Liver (tissue), 8 donors: ENCODE measurements at regions not wholly inside any gene's neighbourhood (a gene's known extent, or its start where the extent isn't known, plus 50 kb on each side); places are given as distances from the start of the nearest gene placed in this dataset.

Source experiments
- DNase-seq: peaks from one replicate; pipeline ENCODE4 v3.0.0-alpha.2; 2017; ENCODE audit warnings: low spot score
- H3K27ac ChIP-seq, 2 donors: one replicate each; pipeline ENCODE4 v1.7.0; 2013; ENCODE audit warnings: inconsistent platforms in 2 of 2, low read length in 2 of 2, control low read depth in 1 of 2, low read depth in 1 of 2, mild to moderate bottlenecking in 1 of 2
- H3K27me3 ChIP-seq, 4 donors: one replicate each; pipeline versions ENCODE4 v1.6.1 to v1.7.0; 2013; ENCODE audit warnings: low read length in 3 of 4, inconsistent platforms in 1 of 4, mild to moderate bottlenecking in 1 of 4, moderate library complexity in 1 of 4; ENCODE audit not compliant: control insufficient read depth in 4 of 4, insufficient read depth in 4 of 4
- H3K36me3 ChIP-seq, 4 donors: one replicate each; pipeline versions ENCODE4 v1.6.1 to v1.7.0; 2013; ENCODE audit warnings: low read length in 3 of 4, mild to moderate bottlenecking in 3 of 4, low read depth in 1 of 4, moderate library complexity in 1 of 4; ENCODE audit not compliant: control insufficient read depth in 4 of 4, insufficient read depth in 3 of 4
- H3K4me1 ChIP-seq, 4 donors: one replicate each; pipeline versions ENCODE4 v1.6.1 to v1.7.0; 2013; ENCODE audit warnings: low read length in 3 of 4, mild to moderate bottlenecking in 3 of 4, moderate library complexity in 1 of 4; ENCODE audit not compliant: control insufficient read depth in 4 of 4, insufficient read depth in 4 of 4
- H3K4me3 ChIP-seq, 3 donors: one replicate each; pipeline versions ENCODE4 v1.6.1 to v1.7.0; 2013; ENCODE audit warnings: low read length in 3 of 3, control low read depth in 1 of 3, low read depth in 1 of 3, mild to moderate bottlenecking in 1 of 3
- H3K9ac ChIP-seq, 2 donors: one replicate each; pipeline ENCODE4 v1.7.0; 2013; ENCODE audit warnings: low read length in 2 of 2, mild to moderate bottlenecking in 2 of 2, moderate library complexity in 2 of 2, control low read depth in 1 of 2, low read depth in 1 of 2
- H3K9me3 ChIP-seq, 4 donors: one replicate each; pipeline versions ENCODE4 v1.6.1 to v1.7.0; 2013; ENCODE audit warnings: low read length in 3 of 4; ENCODE audit not compliant: control insufficient read depth in 4 of 4
- EGR1 ChIP-seq, 2 donors: IDR thresholded peaks; 2 replicates each; pipeline ENCODE4 v1.6.1; 2016 to 2018; ENCODE audit warnings: antibody characterized with exemption in 2 of 2, low read depth in 2 of 2
- FOXA1 ChIP-seq: IDR thresholded peaks from 2 replicates; pipeline ENCODE4 v1.6.1; 2016; ENCODE audit warnings: antibody characterized with exemption
- FOXA2 ChIP-seq: IDR thresholded peaks from 2 replicates; pipeline ENCODE4 v1.6.1; 2016; ENCODE audit warnings: antibody characterized with exemption
- GABPA ChIP-seq, 2 donors: IDR thresholded peaks in 1 of 2; conservative IDR thresholded peaks in 1 of 2; 2 replicates each; pipeline ENCODE4 v1.6.1; 2016; ENCODE audit warnings: antibody characterized with exemption in 2 of 2, mild to moderate bottlenecking in 1 of 2, moderate library complexity in 1 of 2
- HNF4A ChIP-seq, 2 donors: conservative IDR thresholded peaks; 2 replicates each; pipeline ENCODE4 v1.6.1; 2016; ENCODE audit warnings: antibody characterized with exemption in 2 of 2, mild to moderate bottlenecking in 2 of 2
- HNF4G ChIP-seq: IDR thresholded peaks from 2 replicates; pipeline ENCODE4 v1.6.1; 2016; ENCODE audit warnings: antibody characterized with exemption
- JUND ChIP-seq, 2 donors: IDR thresholded peaks; 2 replicates each; pipeline ENCODE4 v1.6.1; 2016; ENCODE audit warnings: antibody characterized with exemption in 2 of 2
- NR2F2 ChIP-seq: IDR thresholded peaks from 2 replicates; pipeline ENCODE4 v1.6.1; 2016; ENCODE audit warnings: antibody characterized with exemption
- RAD21 ChIP-seq, 2 donors: IDR thresholded peaks; 2 replicates each; pipeline ENCODE4 v1.6.1; 2016; ENCODE audit warnings: antibody characterized with exemption in 2 of 2, mild to moderate bottlenecking in 2 of 2
- RXRA ChIP-seq, 2 donors: IDR thresholded peaks; 2 replicates each; pipeline ENCODE4 v1.6.1; 2017 to 2018; ENCODE audit warnings: antibody characterized with exemption in 2 of 2, mild to moderate bottlenecking in 1 of 2
- SP1 ChIP-seq: IDR thresholded peaks from 2 replicates; pipeline ENCODE4 v1.6.1; 2018; ENCODE audit warnings: antibody characterized with exemption, mild to moderate bottlenecking
- TAF1 ChIP-seq: conservative IDR thresholded peaks from 2 replicates; pipeline ENCODE4 v1.6.1; 2016; ENCODE audit warnings: antibody characterized with exemption, mild to moderate bottlenecking
- YY1 ChIP-seq: IDR thresholded peaks from 2 replicates; pipeline ENCODE4 v1.6.1; 2016; ENCODE audit warnings: antibody characterized with exemption, mild to moderate bottlenecking
- ZBTB33 ChIP-seq: IDR thresholded peaks from 2 replicates; pipeline ENCODE4 v1.6.1; 2016; ENCODE audit warnings: antibody characterized with exemption
- WGBS: extraction: QIAGEN DNeasy Blood & Tissue Kit; methylation state at CpG from one replicate; pipeline ENCODE4 v1.1.7; 2013; 5-methylcytosine and 5-hydroxymethylcytosine counted together
- TF ChIP-seq, protein P1 (sequence below): fragments of 150-350 bp; IDR thresholded peaks from 2 replicates; pipeline ENCODE4 v1.5.1; 2017; ENCODE audit warnings: improper control_type of control experiment, low read depth, low read length; ENCODE audit not compliant: missing input control
- TF ChIP-seq, protein P2 (sequence below): IDR thresholded peaks from 2 replicates; pipeline ENCODE4 v1.6.1; 2016; ENCODE audit warnings: antibody characterized with exemption
- TF ChIP-seq, protein P3 (sequence below): IDR thresholded peaks from 2 replicates; pipeline ENCODE4 v1.6.1; 2016; ENCODE audit warnings: antibody characterized with exemption
- TF ChIP-seq, protein P4 (sequence below): IDR thresholded peaks from 2 replicates; pipeline ENCODE4 v1.6.1; 2016; ENCODE audit warnings: antibody characterized with exemption, mild to moderate bottlenecking
- donor health status: healthy.
- donor health status: healthy.
- donor health status: healthy.
- donor health status: healthy.
- donor health status: healthy.

DNA sequence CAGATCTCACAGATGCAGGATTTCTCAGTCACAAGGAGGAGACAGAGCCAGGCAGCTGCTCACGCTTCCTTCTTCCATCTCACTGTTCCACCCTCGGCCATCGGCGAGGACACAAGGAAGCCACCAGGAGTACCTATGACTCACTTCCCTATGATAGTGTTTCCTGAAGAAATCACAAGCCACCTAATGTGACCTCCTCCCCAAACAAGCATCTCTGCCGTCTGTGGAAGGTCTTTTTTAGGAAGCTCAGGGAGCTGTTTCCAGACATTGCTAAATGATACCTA, 672.7 kb downstream of the TBC1D22A start:
- H3K9me3 ChIP-seq, result peaks cover 0 to 6% (median 2%) of the 10 kb centered on the region in 4 donors
- H3K9ac ChIP-seq, result no peak overlapping the region
- H3K4me3 ChIP-seq, result no peak overlapping the region
- no peaks in the 10 kb centered on the region for H3K4me1 ChIP-seq
- 75% methylated on average over 5 of the region's 5 CpGs for WGBS
- no peaks in the 10 kb centered on the region for H3K27me3 ChIP-seq
- H3K27ac ChIP-seq, result no peak overlapping the region
- no peaks in the 10 kb centered on the region for H3K36me3 ChIP-seq
- TF ChIP-seq, protein P1, sequence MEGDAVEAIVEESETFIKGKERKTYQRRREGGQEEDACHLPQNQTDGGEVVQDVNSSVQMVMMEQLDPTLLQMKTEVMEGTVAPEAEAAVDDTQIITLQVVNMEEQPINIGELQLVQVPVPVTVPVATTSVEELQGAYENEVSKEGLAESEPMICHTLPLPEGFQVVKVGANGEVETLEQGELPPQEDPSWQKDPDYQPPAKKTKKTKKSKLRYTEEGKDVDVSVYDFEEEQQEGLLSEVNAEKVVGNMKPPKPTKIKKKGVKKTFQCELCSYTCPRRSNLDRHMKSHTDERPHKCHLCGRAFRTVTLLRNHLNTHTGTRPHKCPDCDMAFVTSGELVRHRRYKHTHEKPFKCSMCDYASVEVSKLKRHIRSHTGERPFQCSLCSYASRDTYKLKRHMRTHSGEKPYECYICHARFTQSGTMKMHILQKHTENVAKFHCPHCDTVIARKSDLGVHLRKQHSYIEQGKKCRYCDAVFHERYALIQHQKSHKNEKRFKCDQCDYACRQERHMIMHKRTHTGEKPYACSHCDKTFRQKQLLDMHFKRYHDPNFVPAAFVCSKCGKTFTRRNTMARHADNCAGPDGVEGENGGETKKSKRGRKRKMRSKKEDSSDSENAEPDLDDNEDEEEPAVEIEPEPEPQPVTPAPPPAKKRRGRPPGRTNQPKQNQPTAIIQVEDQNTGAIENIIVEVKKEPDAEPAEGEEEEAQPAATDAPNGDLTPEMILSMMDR, result no peak
- TF ChIP-seq RAD21 (IDR thresholded peaks at IDR 0.05), result no peak
- no peak for TF ChIP-seq GABPA (IDR thresholded peaks at IDR 0.05 in 1 of 2, conservative IDR thresholded peaks at IDR 0.05 in 1 of 2)
- TF ChIP-seq TAF1, result no peak
- TF ChIP-seq FOXA1, result no peak
- no peak for TF ChIP-seq NR2F2
- TF ChIP-seq, protein P2, sequence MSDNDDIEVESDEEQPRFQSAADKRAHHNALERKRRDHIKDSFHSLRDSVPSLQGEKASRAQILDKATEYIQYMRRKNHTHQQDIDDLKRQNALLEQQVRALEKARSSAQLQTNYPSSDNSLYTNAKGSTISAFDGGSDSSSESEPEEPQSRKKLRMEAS, result no peak
- TF ChIP-seq RXRA (IDR thresholded peaks at IDR 0.05), result no peak
- TF ChIP-seq HNF4A (conservative IDR thresholded peaks at IDR 0.05), result no peak
- no peak for TF ChIP-seq ZBTB33
- TF ChIP-seq HNF4G, result no peak
- TF ChIP-seq EGR1 (IDR thresholded peaks at IDR 0.05; ENCODE audit: low read depth in 2 of 2), result no peak
- TF ChIP-seq, protein P3, sequence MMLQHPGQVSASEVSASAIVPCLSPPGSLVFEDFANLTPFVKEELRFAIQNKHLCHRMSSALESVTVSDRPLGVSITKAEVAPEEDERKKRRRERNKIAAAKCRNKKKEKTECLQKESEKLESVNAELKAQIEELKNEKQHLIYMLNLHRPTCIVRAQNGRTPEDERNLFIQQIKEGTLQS, result no peak
- no peak for TF ChIP-seq YY1
- TF ChIP-seq JUND (IDR thresholded peaks at IDR 0.05), result no peak
- TF ChIP-seq FOXA2, result no peak
- TF ChIP-seq, protein P4, sequence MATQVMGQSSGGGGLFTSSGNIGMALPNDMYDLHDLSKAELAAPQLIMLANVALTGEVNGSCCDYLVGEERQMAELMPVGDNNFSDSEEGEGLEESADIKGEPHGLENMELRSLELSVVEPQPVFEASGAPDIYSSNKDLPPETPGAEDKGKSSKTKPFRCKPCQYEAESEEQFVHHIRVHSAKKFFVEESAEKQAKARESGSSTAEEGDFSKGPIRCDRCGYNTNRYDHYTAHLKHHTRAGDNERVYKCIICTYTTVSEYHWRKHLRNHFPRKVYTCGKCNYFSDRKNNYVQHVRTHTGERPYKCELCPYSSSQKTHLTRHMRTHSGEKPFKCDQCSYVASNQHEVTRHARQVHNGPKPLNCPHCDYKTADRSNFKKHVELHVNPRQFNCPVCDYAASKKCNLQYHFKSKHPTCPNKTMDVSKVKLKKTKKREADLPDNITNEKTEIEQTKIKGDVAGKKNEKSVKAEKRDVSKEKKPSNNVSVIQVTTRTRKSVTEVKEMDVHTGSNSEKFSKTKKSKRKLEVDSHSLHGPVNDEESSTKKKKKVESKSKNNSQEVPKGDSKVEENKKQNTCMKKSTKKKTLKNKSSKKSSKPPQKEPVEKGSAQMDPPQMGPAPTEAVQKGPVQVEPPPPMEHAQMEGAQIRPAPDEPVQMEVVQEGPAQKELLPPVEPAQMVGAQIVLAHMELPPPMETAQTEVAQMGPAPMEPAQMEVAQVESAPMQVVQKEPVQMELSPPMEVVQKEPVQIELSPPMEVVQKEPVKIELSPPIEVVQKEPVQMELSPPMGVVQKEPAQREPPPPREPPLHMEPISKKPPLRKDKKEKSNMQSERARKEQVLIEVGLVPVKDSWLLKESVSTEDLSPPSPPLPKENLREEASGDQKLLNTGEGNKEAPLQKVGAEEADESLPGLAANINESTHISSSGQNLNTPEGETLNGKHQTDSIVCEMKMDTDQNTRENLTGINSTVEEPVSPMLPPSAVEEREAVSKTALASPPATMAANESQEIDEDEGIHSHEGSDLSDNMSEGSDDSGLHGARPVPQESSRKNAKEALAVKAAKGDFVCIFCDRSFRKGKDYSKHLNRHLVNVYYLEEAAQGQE, result no peak
- no peak for TF ChIP-seq SP1
- DNase-seq, result no peak
